AG09319 (cell line): ENCODE measurements at regions not wholly inside any gene's neighbourhood (a gene's known extent, or its start where the extent isn't known, plus 50 kb on each side); places are given as distances from the start of the nearest gene placed in this dataset.

Source experiments
- DNase-seq: peaks from one replicate; pipeline ENCODE4 v3.0.0-alpha.2; 2010; ENCODE audit warnings: low read depth; ENCODE audit errors: extremely low read depth
- TF ChIP-seq, protein P1 (sequence below): IDR thresholded peaks from 2 replicates; pipeline ENCODE4 v1.5.1; 2011; ENCODE audit warnings: low read depth, mild to moderate bottlenecking, inconsistent platforms, low read length, moderate library complexity

GRCh38 chr12:83823386-83824045, 1089.1 kb downstream of the SLC6A15 start:
- DNase-seq, result no peak
- TF ChIP-seq, protein P1, sequence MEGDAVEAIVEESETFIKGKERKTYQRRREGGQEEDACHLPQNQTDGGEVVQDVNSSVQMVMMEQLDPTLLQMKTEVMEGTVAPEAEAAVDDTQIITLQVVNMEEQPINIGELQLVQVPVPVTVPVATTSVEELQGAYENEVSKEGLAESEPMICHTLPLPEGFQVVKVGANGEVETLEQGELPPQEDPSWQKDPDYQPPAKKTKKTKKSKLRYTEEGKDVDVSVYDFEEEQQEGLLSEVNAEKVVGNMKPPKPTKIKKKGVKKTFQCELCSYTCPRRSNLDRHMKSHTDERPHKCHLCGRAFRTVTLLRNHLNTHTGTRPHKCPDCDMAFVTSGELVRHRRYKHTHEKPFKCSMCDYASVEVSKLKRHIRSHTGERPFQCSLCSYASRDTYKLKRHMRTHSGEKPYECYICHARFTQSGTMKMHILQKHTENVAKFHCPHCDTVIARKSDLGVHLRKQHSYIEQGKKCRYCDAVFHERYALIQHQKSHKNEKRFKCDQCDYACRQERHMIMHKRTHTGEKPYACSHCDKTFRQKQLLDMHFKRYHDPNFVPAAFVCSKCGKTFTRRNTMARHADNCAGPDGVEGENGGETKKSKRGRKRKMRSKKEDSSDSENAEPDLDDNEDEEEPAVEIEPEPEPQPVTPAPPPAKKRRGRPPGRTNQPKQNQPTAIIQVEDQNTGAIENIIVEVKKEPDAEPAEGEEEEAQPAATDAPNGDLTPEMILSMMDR, result no peak

DNA sequence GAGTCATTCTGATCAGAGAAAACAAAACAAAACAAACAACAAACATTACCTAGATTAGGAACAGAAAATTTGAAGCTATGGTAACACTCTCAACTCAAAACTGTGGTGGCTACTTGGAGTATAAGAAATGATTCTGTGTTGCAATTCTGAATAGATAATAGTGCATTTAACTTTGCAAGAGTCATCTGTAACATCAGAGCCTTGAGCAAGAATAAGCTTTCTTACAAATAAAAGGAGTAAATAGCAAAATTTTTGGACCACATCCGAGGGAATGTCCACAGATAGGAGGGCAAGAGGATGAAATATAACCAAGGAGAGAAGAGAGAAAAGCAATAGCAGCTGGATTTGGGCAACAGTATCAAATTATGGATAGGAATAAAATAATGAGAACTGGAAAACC, 1090.6 kb downstream of the SLC6A15 start:
- DNase-seq, result no peak
- TF ChIP-seq, protein P1, result no peak

GRCh38 chr12:83818881-83819280, 1093.7 kb downstream of the SLC6A15 start:
- DNase-seq, result no peak
- TF ChIP-seq, protein P1, result no peak

GRCh38 chr12:83817730-83818129, 1094.9 kb downstream of the SLC6A15 start:
- DNase-seq, result no peak

GRCh38 chr12:83808591-83808990, 1104.0 kb downstream of the SLC6A15 start:
- no peak for DNase-seq
- TF ChIP-seq, protein P1, result no peak

More at GRCh38 chr12:83817730-83818129, 1094.9 kb downstream of the SLC6A15 start:
- TF ChIP-seq, protein P1, result no peak

DNA sequence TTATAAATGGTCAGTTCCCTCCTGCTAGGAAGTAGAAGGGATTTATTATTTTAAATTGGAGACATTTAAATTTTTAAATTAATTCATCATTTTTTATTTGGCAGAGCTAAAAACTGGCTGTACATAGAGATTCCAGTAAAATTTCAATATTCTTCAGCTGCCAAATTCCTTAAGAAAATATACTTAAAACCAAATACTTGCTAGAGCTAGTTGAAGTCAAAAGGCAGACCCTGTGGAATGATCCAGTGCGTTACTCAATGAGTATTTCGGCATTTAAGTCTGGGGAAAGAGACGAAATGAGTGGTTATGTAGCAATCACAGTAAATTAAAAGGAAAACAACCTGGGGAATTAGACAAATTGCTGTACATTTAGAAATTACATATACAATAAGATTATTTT, 1104.7 kb downstream of the SLC6A15 start:
- TF ChIP-seq, protein P1, result no peak
- DNase-seq, result no peak

DNA sequence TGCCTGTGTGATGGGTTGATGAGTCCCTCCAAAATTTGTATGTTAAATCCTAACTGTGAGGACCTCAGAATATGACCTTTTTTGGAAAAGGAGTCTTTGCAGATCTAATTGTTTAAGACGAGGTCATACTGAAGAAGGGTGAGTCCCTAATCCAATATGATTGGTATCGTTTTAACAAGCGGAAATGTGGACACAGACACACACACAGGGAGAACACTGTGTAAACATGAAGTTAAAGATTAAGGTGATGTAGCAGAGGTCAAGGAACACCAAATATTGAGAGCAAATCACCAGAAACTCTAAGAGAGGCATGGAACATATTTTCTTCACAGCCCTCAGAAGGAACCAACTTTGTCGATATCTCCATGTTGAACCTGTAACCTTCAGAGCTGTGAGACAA, 1106.7 kb downstream of the SLC6A15 start:
- TF ChIP-seq, protein P1, result no peak
- no peak for DNase-seq
